Heart right ventricle (tissue), 16 donors: ENCODE measurements at regions not wholly inside any gene's neighbourhood (a gene's known extent, or its start where the extent isn't known, plus 50 kb on each side); places are given as distances from the start of the nearest gene placed in this dataset.

Experiments used
- ATAC-seq, 8 donors: fragments of 200-7000 bp; cut with Tn5 transposase; one replicate each; pipeline ENCODE4 v1.9.1; 2020; ENCODE audit warnings: mild to moderate bottlenecking in 8 of 8, moderate library complexity in 8 of 8, moderate number of reproducible peaks in 1 of 8
- DNase-seq, 2 donors: peaks; one replicate each; pipeline ENCODE4 v3.0.0-alpha.2; 2020
- H3K27ac ChIP-seq, 10 donors: fragments of 200-600 bp; sonication (generic) in 2 of 10; one replicate each; pipeline versions ENCODE4 v1.5.0 to v1.8.0; 2020 to 2022; ENCODE audit warnings: mild to moderate bottlenecking in 3 of 10
- H3K27me3 ChIP-seq, 7 donors: fragments of 200-600 bp; one replicate each; pipeline ENCODE4 v1.8.0; 2021 to 2022; ENCODE audit warnings: mild to moderate bottlenecking in 2 of 7
- H3K36me3 ChIP-seq, 9 donors: fragments of 200-600 bp; sonication (generic) in 1 of 9; one replicate each; pipeline versions ENCODE4 v1.5.0 to v1.8.0; 2020 to 2022; ENCODE audit warnings: mild to moderate bottlenecking in 2 of 9
- H3K4me1 ChIP-seq, 9 donors: fragments of 200-600 bp; sonication (generic) in 1 of 9; one replicate each; pipeline versions ENCODE4 v1.5.0 to v1.8.0; 2020 to 2022; ENCODE audit warnings: mild to moderate bottlenecking in 4 of 9
- H3K4me3 ChIP-seq, 10 donors: fragments of 200-600 bp; sonication (generic) in 2 of 10; one replicate each; pipeline versions ENCODE4 v1.5.0 to v1.8.0; 2020 to 2022; ENCODE audit warnings: mild to moderate bottlenecking in 7 of 10, moderate library complexity in 2 of 10
- H3K9me3 ChIP-seq, 11 donors: fragments of 200-600 bp in 10 of 11; sonication (generic) in 2 of 11; one replicate each; pipeline versions ENCODE4 v1.5.0 to v1.8.0; 2013 to 2022; ENCODE audit warnings: mild to moderate bottlenecking in 2 of 11, control low read depth in 1 of 11, moderate library complexity in 1 of 11
- CTCF ChIP-seq, 9 donors: fragments of 200-600 bp; sonication (generic) in 2 of 9; IDR thresholded peaks; one replicate each; pipeline versions ENCODE4 v1.5.0 to v1.8.0; 2021 to 2022; ENCODE audit warnings: antibody characterized with exemption in 9 of 9, mild to moderate bottlenecking in 5 of 9, moderate library complexity in 1 of 9
- WGBS, 2 donors: extraction: QIAGEN DNeasy Blood & Tissue Kit; methylation state at CpG; one replicate each; pipeline ENCODE4 v1.1.7; 2013; ENCODE audit warnings: inconsistent platforms in 1 of 2; 5-methylcytosine and 5-hydroxymethylcytosine counted together
- intact Hi-C, 10 donors: fragments of 100-400 bp; cut with DNase I; formaldehyde crosslinking; loops; one replicate each; pipeline versions ENCODE4 v1.11.1 to v1.14.2; 2022
- donor health status: Arrhythmogenic right ventricular cardiomyopathy.
- donor health status: ischemic (EF 13 %, LVEDD 7.1; RV severe dilation, severe dysfunction).
- donor health status: healthy with polysubstance abuse.
- donor health status: DM: no; HTN: yes; CAD: no.
- donor health status: DM: no; HTN: no; CAD: no.
- donor health status: ischemic (EF 25% LVEDD 6.9; RV normal size, moderate dysfunction).
- donor health status: ischemic (EF 25% LVEDD 5.7; RV mildly dilated, moderate dysfunction).
- donor health status: healthy.
- donor health status: DM: yes; HTN: yes; CAD: no.
- donor health status: Ischemic cardiomyopathy.
- donor health status: ischemic (EF 35%, LVEDD 5.7; RV mildly dilated, moderate dysfunction).
- donor health status: nonischemic (EF 11% LVEDD 7.7; RV severe dilation, severe dysfunction).
- donor health status: DM: yes; HTN: yes; CAD: no.
- donor health status: PGD.
- donor health status: ischemic (EF 29% LVEDD 5.4; RV normal size, mild dysfunction).
- donor health status: nonischemic (EF 23%, LVEDD 6.1; RV moderate dilation, normal function).

- intact Hi-C loops: loop anchor here in 5 of 10 donors (5.0 to 10.0 kb wide), 4 partner anchors 288 to 620 kb away; no protein-coding TSS in a partner anchor
- H3K4me1 ChIP-seq: peaks cover 0 to 9% (median 0%) of the 10 kb centered on the region in 9 donors
- WGBS, 2 donors: 54 to 64% methylated on average over 4 of the region's 4 CpGs
Measured at GRCh38 chr4:57444671-57445070, 334.5 kb upstream of the IGFBP7 start.

GRCh38 chr4:57443787-57444186 is 333.6 kb upstream of the IGFBP7 start:
- peaks cover 0 to 2% (median 0%) of the 10 kb centered on the region in 7 donors for H3K27me3 ChIP-seq
- H3K4me1 ChIP-seq: peaks cover 0 to 9% (median 0%) of the 10 kb centered on the region in 9 donors
- ATAC-seq: peak in 6 of 8 donors; percentile 24 to 56 (median 47)
- peak overlapping the region in 1 of 10 donors; percentile 7 for H3K27ac ChIP-seq
- no peak for DNase-seq
- H3K4me3 ChIP-seq: no peak overlapping the region
- 42% methylated on average over 2 of the region's 2 CpGs for WGBS, 2 donors
- intact Hi-C loops: loop anchor here in 6 of 10 donors (2.0 to 10.0 kb wide), 6 partner anchors 289 to 621 kb away; no protein-coding TSS in a partner anchor
- no peaks in the 10 kb centered on the region for H3K9me3 ChIP-seq
- H3K36me3 ChIP-seq: no peaks in the 10 kb centered on the region
- TF ChIP-seq CTCF (IDR thresholded peaks at IDR 0.05): no peak

More at GRCh38 chr4:57444671-57445070, 334.5 kb upstream of the IGFBP7 start:
- DNase-seq (no peak), ATAC-seq (no peak)
- Histone ChIP-seq H3K9me3 (peaks cover 0 to under 1% (median 0%) of the 10 kb centered on the region in 11 donors), H3K27ac (no peak overlapping the region), H3K4me3 (no peak overlapping the region), H3K27me3 (peaks cover 0 to 2% (median 0%) of the 10 kb centered on the region in 7 donors), H3K36me3 (no peaks in the 10 kb centered on the region)
- no peak for TF ChIP-seq CTCF (IDR thresholded peaks at IDR 0.05)

- DNase-seq: peak in 1 of 2 donors; percentile 37
- WGBS, 2 donors: 39 to 42% methylated on average over 7 of the region's 7 CpGs
- Histone ChIP-seq H3K36me3 (no peaks in the 10 kb centered on the region), H3K4me3 (no peak overlapping the region), H3K27me3 (peaks cover 0 to 2% (median 0%) of the 10 kb centered on the region in 7 donors), H3K4me1 (peaks cover 0 to 9% (median 0%) of the 10 kb centered on the region in 9 donors), H3K27ac (peak overlapping the region in 1 of 10 donors; percentile 7), H3K9me3 (no peaks in the 10 kb centered on the region)
- peak; percentile 21 to 89 (median 70) for ATAC-seq
- intact Hi-C loops: loop anchor here in 6 of 10 donors (2.0 to 10.0 kb wide), 6 partner anchors 289 to 621 kb away; no protein-coding TSS in a partner anchor
- TF ChIP-seq CTCF (IDR thresholded peaks at IDR 0.05): no peak
Measured at GRCh38 chr4:57443308-57443707, 333.1 kb upstream of the IGFBP7 start.

GRCh38 chr4:57442831-57443291 is 332.7 kb upstream of the IGFBP7 start:
- H3K36me3 ChIP-seq: no peaks in the 10 kb centered on the region
- peak; percentile 68 to 85 (median 78) for ATAC-seq
- H3K4me3 ChIP-seq: no peak overlapping the region
- H3K9me3 ChIP-seq: no peaks in the 10 kb centered on the region
- peak; percentile 36 to 82 (median 73) for TF ChIP-seq CTCF (IDR thresholded peaks at IDR 0.05)
- H3K27me3 ChIP-seq: peaks cover 0 to 2% (median 0%) of the 10 kb centered on the region in 7 donors
- intact Hi-C loops: loop anchor here in 6 of 10 donors (2.0 to 10.0 kb wide), 6 partner anchors 289 to 622 kb away; no protein-coding TSS in a partner anchor
- DNase-seq: peak; percentile 24 to 44
- H3K27ac ChIP-seq: peak overlapping the region in 1 of 10 donors; percentile 7
- WGBS, 2 donors: 13 to 16% methylated on average over 4 of the region's 4 CpGs
- H3K4me1 ChIP-seq: peaks cover 0 to 9% (median 0%) of the 10 kb centered on the region in 9 donors
